Activated CD8-positive, alpha-beta T cell treated with anti-CD3 and anti-CD28 coated beads for 36 hours (primary cell): ENCODE measurements at regions not wholly inside any gene's neighbourhood (a gene's known extent, or its start where the extent isn't known, plus 50 kb on each side); places are given as distances from the start of the nearest gene placed in this dataset.

Experiments used
- ATAC-seq: fragments of 200-7000 bp; cut with Tn5 transposase; one replicate; pipeline ENCODE4 v1.10.0; 2021; ENCODE audit warnings: mild to moderate bottlenecking, moderate library complexity
- CTCF ChIA-PET: fragments of 350-600 bp; sonication (Branson Sonifier 250); formaldehyde crosslinking; loops from one replicate; lab custom pipeline; 2021; ENCODE audit warnings: antibody characterized with exemption; lab: Charles Lee
- POLR2A ChIA-PET: fragments of 350-600 bp; sonication (Branson Sonifier 250); formaldehyde crosslinking; loops from one replicate; lab custom pipeline; 2021; ENCODE audit warnings: antibody characterized with exemption; lab: Charles Lee
- DNase-seq: peaks from one replicate; pipeline ENCODE4 v3.0.0-alpha.2; 2020
- H3K27ac Mint-ChIP-seq: one replicate; pipeline ENCODE4 v1.8.0; 2021; ENCODE audit warnings: mild to moderate bottlenecking, mixed read lengths
- H3K27me3 Mint-ChIP-seq: one replicate; pipeline ENCODE4 v1.8.0; 2021; ENCODE audit warnings: mixed read lengths
- H3K36me3 Mint-ChIP-seq: one replicate; pipeline ENCODE4 v1.8.0; 2021; ENCODE audit warnings: low read depth, mixed read lengths
- H3K4me1 Mint-ChIP-seq: one replicate; pipeline ENCODE4 v1.8.0; 2021; ENCODE audit warnings: low read depth, mixed read lengths
- H3K4me3 Mint-ChIP-seq: one replicate; pipeline ENCODE4 v1.8.0; 2021; ENCODE audit warnings: mild to moderate bottlenecking, moderate library complexity, mixed read lengths
- H3K9me3 Mint-ChIP-seq: one replicate; pipeline ENCODE4 v1.8.0; 2021; ENCODE audit warnings: mixed read lengths
- intact Hi-C: fragments of 100-400 bp; cut with micrococcal nuclease; formaldehyde crosslinking; loops from one replicate; pipeline ENCODE4 v1.10.0; 2022
- TF ChIP-seq, protein P1 (sequence below): fragments of 200-600 bp; IDR thresholded peaks from one replicate; pipeline ENCODE4 v1.8.0; 2022; ENCODE audit warnings: antibody characterized with exemption, mild to moderate bottlenecking

DNA sequence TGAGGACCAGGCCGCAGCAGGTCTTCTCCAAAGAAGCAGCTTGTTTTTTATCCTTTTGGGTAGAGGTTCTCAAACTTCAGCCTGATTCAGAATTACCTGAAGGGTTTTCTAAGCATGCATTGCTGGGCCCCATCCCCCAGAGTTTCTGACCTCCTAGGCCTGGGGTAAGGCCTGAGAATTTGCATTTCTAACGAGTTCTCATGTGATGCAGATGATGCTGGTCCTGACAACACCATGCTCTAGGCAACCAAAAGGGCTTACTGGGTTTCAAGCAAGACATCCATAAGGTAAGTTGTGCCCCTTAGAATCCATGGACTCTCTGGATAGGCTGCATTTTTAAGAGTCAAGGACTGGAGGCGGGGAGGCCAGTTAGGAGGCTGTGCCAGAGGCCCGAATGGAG lies 295.1 kb downstream of the HHIPL2 start:
- CTCF ChIA-PET, result no interaction called here
- ATAC-seq, result no peak

DNA sequence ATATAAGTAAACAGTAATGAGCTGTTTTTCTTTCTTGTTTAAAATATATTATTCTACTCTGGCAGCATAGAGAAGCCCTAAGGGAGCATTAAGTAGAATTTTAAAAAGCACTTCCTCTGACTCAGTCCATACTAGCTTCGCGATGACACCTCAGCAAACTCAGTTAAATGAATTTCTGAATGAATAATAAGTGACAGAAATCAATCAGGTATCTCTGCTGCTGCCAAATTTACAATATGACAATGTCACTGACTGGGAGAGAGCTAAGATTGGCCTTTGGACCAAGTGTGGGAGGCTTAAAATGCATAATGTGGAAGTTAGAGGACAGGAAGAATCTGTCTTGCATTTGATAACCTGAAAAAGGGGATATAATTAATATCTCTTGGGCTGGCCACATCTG lies 296.1 kb downstream of the HHIPL2 start:
- ATAC-seq (no peak), DNase-seq (no peak)
- POLR2A ChIA-PET, result no interaction called here
- Mint-ChIP-seq H3K27me3 (peaks cover 2% of the 10 kb centered on the region), H3K27ac (no peak overlapping the region), H3K9me3 (peaks cover 2% of the 10 kb centered on the region), H3K36me3 (peaks cover 1% of the 10 kb centered on the region), H3K4me3 (no peak overlapping the region), H3K4me1 (no peaks in the 10 kb centered on the region)
- CTCF ChIA-PET, result no interaction called here
- intact Hi-C loops, result no loop called here
- TF ChIP-seq, protein P1, sequence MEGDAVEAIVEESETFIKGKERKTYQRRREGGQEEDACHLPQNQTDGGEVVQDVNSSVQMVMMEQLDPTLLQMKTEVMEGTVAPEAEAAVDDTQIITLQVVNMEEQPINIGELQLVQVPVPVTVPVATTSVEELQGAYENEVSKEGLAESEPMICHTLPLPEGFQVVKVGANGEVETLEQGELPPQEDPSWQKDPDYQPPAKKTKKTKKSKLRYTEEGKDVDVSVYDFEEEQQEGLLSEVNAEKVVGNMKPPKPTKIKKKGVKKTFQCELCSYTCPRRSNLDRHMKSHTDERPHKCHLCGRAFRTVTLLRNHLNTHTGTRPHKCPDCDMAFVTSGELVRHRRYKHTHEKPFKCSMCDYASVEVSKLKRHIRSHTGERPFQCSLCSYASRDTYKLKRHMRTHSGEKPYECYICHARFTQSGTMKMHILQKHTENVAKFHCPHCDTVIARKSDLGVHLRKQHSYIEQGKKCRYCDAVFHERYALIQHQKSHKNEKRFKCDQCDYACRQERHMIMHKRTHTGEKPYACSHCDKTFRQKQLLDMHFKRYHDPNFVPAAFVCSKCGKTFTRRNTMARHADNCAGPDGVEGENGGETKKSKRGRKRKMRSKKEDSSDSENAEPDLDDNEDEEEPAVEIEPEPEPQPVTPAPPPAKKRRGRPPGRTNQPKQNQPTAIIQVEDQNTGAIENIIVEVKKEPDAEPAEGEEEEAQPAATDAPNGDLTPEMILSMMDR, result no peak

More for the DNA sequence above, 295.1 kb downstream of the HHIPL2 start:
- intact Hi-C loops, result no loop called here
- POLR2A ChIA-PET, result interaction anchor here (0.7 kb wide), 1 partner anchor 29 kb away, joined by 3 read pairs; no protein-coding TSS in a partner anchor
- DNase-seq, result no peak
- H3K9me3 Mint-ChIP-seq, result peaks cover 2% of the 10 kb centered on the region
- peaks cover 2% of the 10 kb centered on the region for H3K27me3 Mint-ChIP-seq
- H3K36me3 Mint-ChIP-seq, result peaks cover 1% of the 10 kb centered on the region
- H3K27ac Mint-ChIP-seq, result no peak overlapping the region
- no peak overlapping the region for H3K4me3 Mint-ChIP-seq
- TF ChIP-seq, protein P1, result no peak
- H3K4me1 Mint-ChIP-seq, result no peaks in the 10 kb centered on the region

DNA sequence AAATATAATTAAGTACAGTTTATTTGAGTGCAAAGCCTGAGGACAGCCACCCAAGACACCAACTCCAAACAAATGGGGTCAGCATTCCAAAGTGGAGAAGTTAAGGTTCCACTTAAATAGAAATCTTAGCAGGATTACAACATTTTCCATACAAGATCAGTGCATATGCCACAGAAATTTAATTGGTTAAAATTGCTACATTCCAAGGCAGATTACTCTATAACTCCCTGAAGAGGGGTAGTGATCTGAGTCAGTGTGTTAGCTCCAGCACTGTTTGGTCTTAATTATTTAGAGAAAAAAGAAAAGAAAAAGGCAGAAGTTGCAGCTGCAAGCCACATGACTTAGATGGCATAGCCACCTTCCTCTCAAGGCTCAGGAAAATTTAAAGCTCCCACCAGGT lies 297.5 kb downstream of the HHIPL2 start:
- ChIA-PET CTCF (interaction anchor here (0.8 to 1.8 kb wide), 3 partner anchors 157 to 773 kb away, joined by 3 to 7 read pairs (median 3); no protein-coding TSS in a partner anchor), POLR2A (no interaction called here)
- H3K4me1 Mint-ChIP-seq, result no peaks in the 10 kb centered on the region
- peaks cover 2% of the 10 kb centered on the region for H3K27me3 Mint-ChIP-seq
- ATAC-seq (no peak), DNase-seq (no peak)
- TF ChIP-seq, protein P1, result no peak
- H3K36me3 Mint-ChIP-seq, result peaks cover 1% of the 10 kb centered on the region
- H3K4me3 Mint-ChIP-seq, result no peak overlapping the region
- peaks cover 2% of the 10 kb centered on the region for H3K9me3 Mint-ChIP-seq
- intact Hi-C loops, result no loop called here
- H3K27ac Mint-ChIP-seq, result no peak overlapping the region

DNA sequence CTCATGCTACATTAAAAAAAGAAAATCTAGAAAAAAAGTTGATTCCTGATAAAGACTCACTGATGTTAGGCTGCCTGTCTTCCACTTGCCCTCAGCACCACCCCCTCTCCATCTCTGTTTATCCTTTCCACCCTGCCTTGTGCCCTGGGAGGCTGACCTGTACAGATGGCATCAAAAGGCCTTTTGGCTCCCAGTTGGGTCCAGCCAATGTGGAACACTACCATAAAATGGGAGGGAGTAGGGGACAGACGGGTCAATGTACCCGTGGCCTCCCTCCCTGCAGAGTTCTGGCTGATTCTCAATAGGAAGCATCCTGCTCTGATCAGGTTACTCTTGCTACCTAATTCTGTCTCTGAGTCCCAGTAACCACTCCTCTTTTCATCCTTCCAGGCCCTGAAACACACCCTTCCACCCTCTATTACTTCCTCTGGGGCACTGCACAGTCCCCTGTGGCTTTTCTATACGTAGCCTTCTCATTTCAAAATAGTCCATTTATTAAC lies 300.0 kb downstream of the HHIPL2 start:
- ATAC-seq, result no peak
- Mint-ChIP-seq H3K4me3 (no peak overlapping the region), H3K27me3 (no peaks in the 10 kb centered on the region), H3K27ac (no peak overlapping the region), H3K9me3 (peaks cover 2% of the 10 kb centered on the region), H3K4me1 (no peaks in the 10 kb centered on the region), H3K36me3 (peaks cover 1% of the 10 kb centered on the region)
- ChIA-PET POLR2A (no interaction called here), CTCF (no interaction called here)
- intact Hi-C loops, result no loop called here
- TF ChIP-seq, protein P1, result no peak
- DNase-seq, result no peak

DNA sequence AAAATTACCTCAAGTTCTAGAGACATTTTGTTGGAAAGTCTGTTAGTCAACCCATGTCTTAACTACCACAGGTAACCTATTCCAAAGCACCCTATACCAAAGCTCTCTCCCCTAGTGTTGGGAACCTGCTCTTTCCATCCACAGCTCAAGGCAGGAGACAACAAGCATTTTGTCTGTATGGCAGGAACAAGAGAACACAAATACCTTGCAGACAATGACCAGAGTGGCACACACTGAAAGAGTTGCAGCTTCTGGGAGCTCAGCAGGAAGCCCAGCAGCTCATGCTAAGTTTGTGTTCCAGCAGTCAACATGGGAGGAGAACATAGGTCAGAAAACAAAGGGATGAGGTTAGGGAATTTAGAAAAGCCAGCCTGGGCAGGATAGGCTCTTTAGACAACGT lies 300.8 kb downstream of the HHIPL2 start:
- Mint-ChIP-seq H3K4me1 (no peaks in the 10 kb centered on the region), H3K9me3 (peaks cover 2% of the 10 kb centered on the region), H3K27me3 (no peaks in the 10 kb centered on the region), H3K36me3 (no peaks in the 10 kb centered on the region), H3K27ac (no peak overlapping the region), H3K4me3 (no peak overlapping the region)
- no peak for ATAC-seq
- POLR2A ChIA-PET, result no interaction called here
- intact Hi-C loops, result no loop called here
- TF ChIP-seq, protein P1, result no peak
- no peak for DNase-seq
- CTCF ChIA-PET, result no interaction called here
